ENCODE measurements at regions not wholly inside any gene's neighbourhood (a gene's known extent, or its start where the extent isn't known, plus 50 kb on each side); places are given as distances from the start of the nearest gene placed in this dataset.

DNA sequence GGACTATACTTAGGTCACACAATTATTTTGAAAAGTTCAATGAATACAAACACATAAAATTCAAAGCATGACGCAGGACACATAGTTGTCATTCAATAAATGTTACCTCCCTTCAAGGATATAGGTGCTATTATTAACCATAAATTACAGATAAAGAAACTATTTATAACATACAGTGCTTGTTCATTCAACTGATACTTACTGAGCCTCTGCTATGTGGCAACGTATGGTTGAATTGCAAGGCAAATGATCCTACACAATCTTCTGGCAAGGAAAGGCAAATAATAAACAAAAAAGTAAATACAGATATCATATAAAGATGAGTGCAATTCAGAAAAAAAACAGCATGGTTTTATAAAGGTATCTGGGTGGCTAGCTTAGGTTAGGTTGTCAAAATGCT, 614.7 kb downstream of the LTN1 start:
- no peak overlapping the region for H3K27ac ChIP-seq
- H3K4me1 ChIP-seq = no peaks in the 10 kb centered on the region
- H3K9me3 ChIP-seq = peaks cover 0 to 3% of the 10 kb centered on the region in 2 donors
- intact Hi-C loops (cut with DNase I) = no loop called here
- ATAC-seq = no peak
- no peak for DNase-seq
- H3K27me3 ChIP-seq = no peaks in the 10 kb centered on the region
- no peak overlapping the region for H3K4me3 ChIP-seq
- no peaks in the 10 kb centered on the region for H3K36me3 ChIP-seq
- TF ChIP-seq, protein P1, sequence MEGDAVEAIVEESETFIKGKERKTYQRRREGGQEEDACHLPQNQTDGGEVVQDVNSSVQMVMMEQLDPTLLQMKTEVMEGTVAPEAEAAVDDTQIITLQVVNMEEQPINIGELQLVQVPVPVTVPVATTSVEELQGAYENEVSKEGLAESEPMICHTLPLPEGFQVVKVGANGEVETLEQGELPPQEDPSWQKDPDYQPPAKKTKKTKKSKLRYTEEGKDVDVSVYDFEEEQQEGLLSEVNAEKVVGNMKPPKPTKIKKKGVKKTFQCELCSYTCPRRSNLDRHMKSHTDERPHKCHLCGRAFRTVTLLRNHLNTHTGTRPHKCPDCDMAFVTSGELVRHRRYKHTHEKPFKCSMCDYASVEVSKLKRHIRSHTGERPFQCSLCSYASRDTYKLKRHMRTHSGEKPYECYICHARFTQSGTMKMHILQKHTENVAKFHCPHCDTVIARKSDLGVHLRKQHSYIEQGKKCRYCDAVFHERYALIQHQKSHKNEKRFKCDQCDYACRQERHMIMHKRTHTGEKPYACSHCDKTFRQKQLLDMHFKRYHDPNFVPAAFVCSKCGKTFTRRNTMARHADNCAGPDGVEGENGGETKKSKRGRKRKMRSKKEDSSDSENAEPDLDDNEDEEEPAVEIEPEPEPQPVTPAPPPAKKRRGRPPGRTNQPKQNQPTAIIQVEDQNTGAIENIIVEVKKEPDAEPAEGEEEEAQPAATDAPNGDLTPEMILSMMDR (IDR thresholded peaks at IDR 0.05) = no peak

DNA sequence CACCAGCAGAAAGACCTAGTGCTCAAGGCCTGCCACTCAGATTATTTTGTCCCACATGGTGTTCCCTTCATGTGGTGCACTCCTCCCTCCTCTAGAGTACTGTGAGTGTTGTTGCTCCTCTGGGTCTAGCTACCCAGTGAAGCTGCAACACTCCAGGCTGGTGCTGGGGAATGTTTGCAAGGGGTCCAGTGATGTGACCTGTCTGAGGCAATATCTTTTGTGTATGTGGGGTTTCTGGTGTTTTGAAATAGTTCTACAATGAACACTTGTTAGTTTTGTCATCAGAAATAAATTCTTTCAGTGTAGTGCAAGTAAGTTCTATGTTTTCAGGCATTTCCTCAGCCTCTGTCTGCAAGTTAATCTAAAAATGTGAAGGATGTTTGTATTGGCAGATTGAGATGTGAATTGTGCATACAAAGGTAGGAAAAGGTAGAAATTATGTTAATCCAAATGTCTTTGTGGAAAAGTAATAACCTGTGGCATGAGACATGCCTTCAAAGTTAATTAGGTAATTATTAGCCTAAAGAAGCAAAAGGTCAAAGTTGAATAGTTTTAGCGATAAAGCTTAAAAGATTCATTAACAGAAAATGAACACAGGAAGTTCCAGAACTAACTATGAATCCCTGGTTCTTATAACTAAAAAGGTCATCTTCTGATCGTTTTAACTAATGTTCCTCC, 616.8 kb downstream of the LTN1 start:
- H3K4me1 ChIP-seq = no peaks in the 10 kb centered on the region
- intact Hi-C loops (cut with DNase I) = no loop called here
- H3K4me3 ChIP-seq = no peak overlapping the region
- no peaks in the 10 kb centered on the region for H3K27me3 ChIP-seq
- no peaks in the 10 kb centered on the region for H3K36me3 ChIP-seq
- peaks cover 0 to 25% of the 10 kb centered on the region in 2 donors for H3K9me3 ChIP-seq
- no peak overlapping the region for H3K27ac ChIP-seq
- TF ChIP-seq, protein P1 (IDR thresholded peaks at IDR 0.05) = no peak
- ATAC-seq (no peak), DNase-seq (no peak)

GRCh38 chr21:28374881-28375280, 617.8 kb downstream of the LTN1 start:
- Histone ChIP-seq H3K4me1 (no peaks in the 10 kb centered on the region), H3K4me3 (no peak overlapping the region), H3K36me3 (no peaks in the 10 kb centered on the region), H3K27me3 (no peaks in the 10 kb centered on the region), H3K27ac (no peak overlapping the region), H3K9me3 (peaks cover 0 to 30% of the 10 kb centered on the region in 2 donors)
- intact Hi-C loops (cut with DNase I) = no loop called here
- ATAC-seq (no peak), DNase-seq (no peak)
- TF ChIP-seq, protein P1 (IDR thresholded peaks at IDR 0.05) = no peak

DNA sequence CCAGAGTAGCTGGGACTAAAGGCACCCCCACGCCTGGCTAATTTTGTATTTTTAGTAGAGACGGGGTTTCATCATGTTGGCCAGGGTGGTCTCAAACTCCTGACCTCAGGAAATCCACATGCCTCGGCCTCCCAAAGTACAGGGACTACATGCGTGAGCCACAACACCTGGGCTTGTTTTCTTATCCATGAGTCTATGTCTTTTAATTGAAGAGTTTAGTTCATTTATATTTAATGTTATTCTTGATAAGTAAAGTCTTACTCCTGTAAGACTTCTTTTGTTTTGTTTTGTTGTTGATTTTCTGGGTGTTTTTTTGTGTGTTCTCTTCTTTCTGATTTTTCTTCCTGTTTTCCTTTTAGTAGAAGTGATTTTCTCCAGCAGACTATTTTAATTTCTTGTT, 621.0 kb downstream of the LTN1 start:
- Histone ChIP-seq H3K4me3 (no peak overlapping the region), H3K9me3 (peaks cover 0 to 30% of the 10 kb centered on the region in 2 donors), H3K27me3 (no peaks in the 10 kb centered on the region), H3K4me1 (no peaks in the 10 kb centered on the region), H3K27ac (no peak overlapping the region), H3K36me3 (no peaks in the 10 kb centered on the region)
- no peak for DNase-seq
- intact Hi-C loops (cut with DNase I) = no loop called here
- TF ChIP-seq, protein P1 (IDR thresholded peaks at IDR 0.05) = no peak
- no peak for ATAC-seq

DNA sequence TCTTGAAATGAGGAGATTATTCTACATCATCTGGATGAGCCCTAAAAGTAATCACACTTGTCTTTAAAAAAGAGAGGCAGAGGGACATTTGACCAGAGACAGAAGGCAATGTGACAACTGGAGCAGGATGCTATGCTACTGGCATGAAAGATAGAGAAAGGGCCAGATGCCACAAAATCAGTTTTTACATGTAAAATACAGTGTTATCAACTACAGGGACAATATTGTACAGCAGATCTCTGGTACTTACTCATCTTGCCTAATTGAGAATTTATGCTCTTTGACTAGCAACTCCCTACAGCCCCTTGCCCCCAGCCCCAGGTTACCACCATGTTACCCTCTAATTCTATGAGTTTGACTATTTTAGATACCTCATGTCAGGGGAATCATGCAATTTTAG, 633.4 kb downstream of the LTN1 start:
- no peaks in the 10 kb centered on the region for H3K9me3 ChIP-seq
- no peaks in the 10 kb centered on the region for H3K4me1 ChIP-seq
- ATAC-seq (no peak), DNase-seq (no peak)
- H3K36me3 ChIP-seq = no peaks in the 10 kb centered on the region
- H3K27ac ChIP-seq = no peak overlapping the region
- H3K27me3 ChIP-seq = no peaks in the 10 kb centered on the region
- H3K4me3 ChIP-seq = no peak overlapping the region
- intact Hi-C loops (cut with DNase I) = no loop called here
- TF ChIP-seq, protein P1 (IDR thresholded peaks at IDR 0.05) = no peak

Measured in left lung (tissue), 4 donors.